Effector memory CD4-positive, alpha-beta T cell (primary cell): ENCODE measurements at regions not wholly inside any gene's neighbourhood (a gene's known extent, or its start where the extent isn't known, plus 50 kb on each side); places are given as distances from the start of the nearest gene placed in this dataset.

Experiments used
- DNase-seq, 3 donors: peaks; one replicate each; pipeline ENCODE4 v3.0.0-alpha.2; 2020
- H3K27ac ChIP-seq: 2 replicates; pipeline ENCODE4 v1.7.0; 2013; ENCODE audit warnings: mild to moderate bottlenecking, low read length, moderate library complexity; ENCODE audit not compliant: insufficient read depth, poor library complexity, severe bottlenecking
- H3K27me3 ChIP-seq: replicated peaks from 2 replicates; pipeline ENCODE4 v1.7.0; 2013; ENCODE audit warnings: mild to moderate bottlenecking, low read length; ENCODE audit not compliant: insufficient read depth, control insufficient read depth, poor library complexity, severe bottlenecking
- H3K36me3 ChIP-seq: 2 replicates; pipeline ENCODE4 v1.7.0; 2013; ENCODE audit warnings: mild to moderate bottlenecking, low read length, moderate library complexity; ENCODE audit not compliant: control insufficient read depth, insufficient read depth
- H3K4me1 ChIP-seq: 2 replicates; pipeline ENCODE4 v1.7.0; 2013; ENCODE audit warnings: low read length, mild to moderate bottlenecking; ENCODE audit not compliant: control insufficient read depth, insufficient read depth, poor library complexity, severe bottlenecking
- H3K4me3 ChIP-seq: 2 replicates; pipeline ENCODE4 v1.7.0; 2013; ENCODE audit warnings: low read length, low read depth, mild to moderate bottlenecking; ENCODE audit not compliant: insufficient read depth, poor library complexity, severe bottlenecking
- H3K9me3 ChIP-seq: 2 replicates; pipeline ENCODE4 v1.7.0; 2013; ENCODE audit warnings: mild to moderate bottlenecking, low read length, moderate library complexity; ENCODE audit not compliant: control insufficient read depth

GRCh38 chr6:105514306-105514705 lies 111.4 kb upstream of the PREP start:
- no peaks in the 10 kb centered on the region for H3K9me3 ChIP-seq
- no peaks in the 10 kb centered on the region for H3K27me3 ChIP-seq
- H3K27ac ChIP-seq, result no peak overlapping the region
- no peaks in the 10 kb centered on the region for H3K36me3 ChIP-seq
- H3K4me1 ChIP-seq, result no peaks in the 10 kb centered on the region
- no peak overlapping the region for H3K4me3 ChIP-seq
- DNase-seq, result no peak

DNA sequence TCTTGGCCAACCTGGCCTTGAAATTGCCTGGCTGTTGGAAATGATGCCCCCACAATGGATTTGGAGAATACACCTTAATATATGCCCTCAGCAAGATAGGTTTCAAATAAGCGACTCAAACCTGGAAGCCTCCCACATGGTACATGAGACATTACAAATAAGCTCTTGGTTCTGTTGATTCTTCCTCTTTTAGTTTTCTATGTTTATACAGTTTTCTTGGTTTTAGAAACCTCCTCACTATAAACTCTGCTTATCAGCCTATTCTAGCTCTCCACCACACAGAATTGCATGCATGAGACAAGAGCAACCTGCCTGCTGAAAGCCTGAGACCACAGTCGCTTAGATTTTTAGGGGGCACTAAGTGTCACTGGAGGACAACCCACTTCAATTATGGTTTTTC lies 108.8 kb upstream of the PREP start:
- no peak for DNase-seq
- Histone ChIP-seq H3K36me3 (no peaks in the 10 kb centered on the region), H3K4me3 (no peak overlapping the region), H3K9me3 (no peaks in the 10 kb centered on the region), H3K27ac (no peak overlapping the region), H3K27me3 (no peaks in the 10 kb centered on the region), H3K4me1 (no peaks in the 10 kb centered on the region)

- H3K4me1 ChIP-seq, result no peaks in the 10 kb centered on the region
- no peaks in the 10 kb centered on the region for H3K27me3 ChIP-seq
- DNase-seq, result no peak
- no peaks in the 10 kb centered on the region for H3K36me3 ChIP-seq
- H3K9me3 ChIP-seq, result no peaks in the 10 kb centered on the region
- no peak overlapping the region for H3K27ac ChIP-seq
- H3K4me3 ChIP-seq, result no peak overlapping the region
These were observed 107.9 kb upstream of the PREP start for GRCh38 chr6:105510746-105511145.

- Histone ChIP-seq H3K4me1 (no peaks in the 10 kb centered on the region), H3K9me3 (no peaks in the 10 kb centered on the region), H3K27ac (no peak overlapping the region), H3K27me3 (no peaks in the 10 kb centered on the region), H3K36me3 (no peaks in the 10 kb centered on the region), H3K4me3 (no peak overlapping the region)
- no peak for DNase-seq
These were observed 106.8 kb upstream of the PREP start for GRCh38 chr6:105509506-105510331.

GRCh38 chr6:105507811-105508210 lies 104.9 kb upstream of the PREP start:
- Histone ChIP-seq H3K4me3 (no peak overlapping the region), H3K27ac (no peak overlapping the region), H3K36me3 (no peaks in the 10 kb centered on the region)

GRCh38 chr6:105504706-105505105 lies 101.8 kb upstream of the PREP start:
- Histone ChIP-seq H3K27ac (no peak overlapping the region), H3K4me1 (no peaks in the 10 kb centered on the region), H3K4me3 (no peak overlapping the region), H3K27me3 (no peaks in the 10 kb centered on the region), H3K9me3 (no peaks in the 10 kb centered on the region), H3K36me3 (no peaks in the 10 kb centered on the region)
- DNase-seq, result no peak

More at GRCh38 chr6:105507811-105508210, 104.9 kb upstream of the PREP start:
- H3K27me3 ChIP-seq, result no peaks in the 10 kb centered on the region
- no peaks in the 10 kb centered on the region for H3K4me1 ChIP-seq
- H3K9me3 ChIP-seq, result no peaks in the 10 kb centered on the region
- no peak for DNase-seq

DNA sequence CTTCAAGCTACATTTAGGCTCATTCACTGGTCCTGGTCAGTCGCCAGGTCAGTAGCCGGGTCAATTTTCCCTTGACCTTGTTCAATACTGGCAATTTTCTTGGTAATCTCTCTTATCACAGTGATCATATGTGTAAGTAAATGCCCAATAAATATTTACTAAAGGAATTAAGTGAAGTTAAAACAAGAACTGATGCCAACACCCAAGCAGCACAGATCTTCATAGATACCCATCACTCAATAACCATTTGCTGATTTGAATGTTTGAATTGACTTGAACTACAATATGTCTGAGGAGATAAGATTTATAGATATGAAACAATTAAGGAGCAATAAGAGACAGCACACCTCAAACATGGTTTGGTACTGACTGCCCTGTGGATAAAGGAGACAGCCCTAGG lies 100.8 kb upstream of the PREP start:
- no peaks in the 10 kb centered on the region for H3K36me3 ChIP-seq
- no peak for DNase-seq
- no peaks in the 10 kb centered on the region for H3K4me1 ChIP-seq
- H3K27ac ChIP-seq, result no peak overlapping the region
- H3K4me3 ChIP-seq, result no peak overlapping the region
- H3K27me3 ChIP-seq, result no peaks in the 10 kb centered on the region
- no peaks in the 10 kb centered on the region for H3K9me3 ChIP-seq

GRCh38 chr6:105501826-105502344 lies 99.0 kb upstream of the PREP start:
- H3K4me1 ChIP-seq, result no peaks in the 10 kb centered on the region
- H3K27ac ChIP-seq, result no peak overlapping the region
- no peak for DNase-seq
- H3K36me3 ChIP-seq, result no peaks in the 10 kb centered on the region
- no peaks in the 10 kb centered on the region for H3K9me3 ChIP-seq
- no peak overlapping the region for H3K4me3 ChIP-seq
- H3K27me3 ChIP-seq, result no peaks in the 10 kb centered on the region

- H3K4me3 ChIP-seq, result no peak overlapping the region
- no peak overlapping the region for H3K27ac ChIP-seq
- no peaks in the 10 kb centered on the region for H3K36me3 ChIP-seq
- H3K9me3 ChIP-seq, result no peaks in the 10 kb centered on the region
- H3K4me1 ChIP-seq, result no peaks in the 10 kb centered on the region
- H3K27me3 ChIP-seq, result no peaks in the 10 kb centered on the region
- no peak for DNase-seq
These were observed 98.4 kb upstream of the PREP start for GRCh38 chr6:105501246-105501645.

DNA sequence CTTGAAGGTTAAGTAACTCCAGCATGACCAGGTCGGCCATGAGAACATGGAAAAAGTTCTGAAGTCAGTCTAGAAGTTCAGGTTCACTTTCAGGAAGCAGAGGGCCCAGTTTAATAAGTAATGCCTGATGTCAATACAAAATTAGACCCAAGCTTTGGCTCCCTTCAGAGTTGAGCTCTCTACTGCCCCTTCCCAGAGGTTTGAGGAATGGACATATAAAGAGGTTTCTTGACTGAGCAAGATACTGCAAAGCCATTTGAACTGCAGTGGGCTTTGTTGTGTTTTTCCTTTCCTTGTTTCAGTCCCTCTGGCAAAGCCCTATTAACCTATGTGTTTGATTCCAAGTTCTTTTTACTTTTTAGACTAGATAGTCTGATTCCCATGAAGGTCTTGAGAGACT lies 97.8 kb upstream of the PREP start:
- Histone ChIP-seq H3K36me3 (no peaks in the 10 kb centered on the region), H3K4me3 (no peak overlapping the region), H3K27ac (no peak overlapping the region), H3K27me3 (no peaks in the 10 kb centered on the region), H3K9me3 (no peaks in the 10 kb centered on the region), H3K4me1 (no peaks in the 10 kb centered on the region)
- DNase-seq, result no peak
